ENCODE measurements at regions not wholly inside any gene's neighbourhood (a gene's known extent, or its start where the extent isn't known, plus 50 kb on each side); places are given as distances from the start of the nearest gene placed in this dataset.
"Not testable (repeated sequence)": the region's sequence is repeated elsewhere in the genome, so short reads cannot be mapped to it uniquely, and the experiment has no call there.

DNA sequence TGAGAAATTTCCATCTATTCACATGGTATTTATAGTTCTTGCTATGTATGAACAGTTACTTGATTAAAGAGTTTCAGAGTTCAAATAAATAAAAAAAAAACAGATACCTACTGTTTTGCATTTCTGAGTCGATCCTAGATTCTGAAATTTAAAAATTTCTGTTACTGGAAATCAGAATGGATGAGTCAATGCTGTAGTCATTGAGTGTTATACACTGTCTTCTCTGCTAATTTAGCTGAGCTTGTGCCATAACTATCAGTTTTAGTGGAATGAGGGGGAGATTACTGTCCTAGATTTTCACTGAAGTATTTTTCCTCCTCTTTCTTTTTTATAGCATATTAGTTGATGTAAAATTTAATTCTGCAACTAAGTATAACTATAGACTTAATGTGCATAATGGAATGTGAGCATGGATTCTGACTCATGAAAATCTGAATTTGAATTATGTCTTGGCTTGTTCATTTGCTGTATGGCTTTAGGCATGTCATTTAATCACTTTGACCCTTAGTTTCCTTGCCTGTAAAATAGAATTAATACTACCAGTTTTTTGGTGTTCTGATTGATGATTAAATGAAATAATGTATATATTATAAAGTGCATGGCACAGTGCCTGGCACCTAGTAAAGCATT, 581.5 kb upstream of the CHD1 start:
- not testable (repeated sequence) for H3K4me3 ChIP-seq (ENCODE audit: low read depth, low read length); DNase-seq (ENCODE audit: low read depth)

DNA sequence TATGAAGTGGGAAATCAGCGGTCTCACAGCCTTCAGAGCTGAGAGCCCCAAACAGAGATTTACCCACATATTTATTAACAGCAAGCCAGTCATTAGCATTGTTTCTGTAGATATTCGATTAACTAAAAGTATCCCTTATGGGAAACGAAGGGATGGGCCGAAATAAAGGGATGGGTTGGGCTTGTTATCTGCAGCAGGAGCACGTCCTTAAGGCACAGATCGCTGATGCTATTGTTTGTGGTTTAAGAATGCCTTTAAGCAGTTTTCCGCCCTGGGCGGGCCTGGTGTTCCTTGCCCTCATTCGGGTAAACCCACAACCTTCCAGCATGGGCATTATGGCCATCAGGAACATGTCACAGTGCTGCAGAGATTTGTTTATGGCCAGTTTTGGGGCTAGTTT, 580.3 kb upstream of the CHD1 start:
- not testable (repeated sequence) for H3K4me3 ChIP-seq (ENCODE audit: low read depth, low read length); DNase-seq (ENCODE audit: low read depth)

GRCh38 chr5:99495456-99495855, 566.6 kb upstream of the CHD1 start:
- not testable (repeated sequence) for H3K4me3 ChIP-seq (ENCODE audit: low read depth, low read length); DNase-seq (ENCODE audit: low read depth)

- not testable (repeated sequence) for DNase-seq (ENCODE audit: low read depth)
Measured at GRCh38 chr5:99478450-99478849, 549.6 kb upstream of the CHD1 start.

DNA sequence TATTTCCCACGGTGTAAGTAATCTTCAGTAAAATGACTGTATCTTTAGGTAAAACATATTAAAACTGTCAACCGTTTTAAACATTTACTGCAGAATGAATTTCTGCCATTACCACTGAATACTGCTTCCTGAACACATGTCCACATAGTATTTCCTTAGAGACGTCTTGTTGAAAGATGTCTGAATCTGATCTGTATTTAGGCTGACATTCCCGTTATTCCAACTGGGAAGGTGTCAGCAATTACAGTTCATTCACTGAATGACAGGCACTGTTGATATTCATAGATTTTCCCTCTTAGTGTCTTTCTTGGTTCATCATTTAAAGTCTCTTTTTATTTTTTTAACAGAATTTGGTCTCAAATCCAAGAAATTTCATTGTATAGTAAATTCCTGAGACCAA, 544.5 kb upstream of the CHD1 start:
- H3K4me3 ChIP-seq (ENCODE audit: low read depth, low read length); DNase-seq (ENCODE audit: low read depth): not testable (repeated sequence)

More at GRCh38 chr5:99478450-99478849, 549.6 kb upstream of the CHD1 start:
- H3K4me3 ChIP-seq (ENCODE audit: low read depth, low read length): not testable (repeated sequence)

- not testable (repeated sequence) for H3K4me3 ChIP-seq (ENCODE audit: low read depth, low read length); DNase-seq (ENCODE audit: low read depth)
Measured at GRCh38 chr5:99471726-99472125, 542.9 kb upstream of the CHD1 start.

DNA sequence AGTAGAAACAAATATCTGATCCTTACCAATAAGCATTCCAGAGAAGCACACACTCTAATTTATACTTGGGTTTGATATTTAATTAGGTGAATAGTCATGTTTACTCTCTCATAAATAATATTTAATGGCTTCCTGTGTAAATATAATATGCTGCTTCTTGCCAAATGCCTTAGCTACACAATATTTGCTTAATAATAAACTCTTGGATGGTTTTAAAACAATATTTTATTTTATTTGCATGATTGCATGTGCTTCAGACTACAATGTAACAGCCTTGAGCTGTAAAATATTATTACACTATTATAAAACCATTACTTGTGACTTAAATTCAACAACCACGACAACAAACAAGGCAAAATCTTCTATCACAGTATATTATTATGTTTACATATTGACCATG, 542.4 kb upstream of the CHD1 start:
- DNase-seq (ENCODE audit: low read depth); H3K4me3 ChIP-seq (ENCODE audit: low read depth, low read length): not testable (repeated sequence)

DNA sequence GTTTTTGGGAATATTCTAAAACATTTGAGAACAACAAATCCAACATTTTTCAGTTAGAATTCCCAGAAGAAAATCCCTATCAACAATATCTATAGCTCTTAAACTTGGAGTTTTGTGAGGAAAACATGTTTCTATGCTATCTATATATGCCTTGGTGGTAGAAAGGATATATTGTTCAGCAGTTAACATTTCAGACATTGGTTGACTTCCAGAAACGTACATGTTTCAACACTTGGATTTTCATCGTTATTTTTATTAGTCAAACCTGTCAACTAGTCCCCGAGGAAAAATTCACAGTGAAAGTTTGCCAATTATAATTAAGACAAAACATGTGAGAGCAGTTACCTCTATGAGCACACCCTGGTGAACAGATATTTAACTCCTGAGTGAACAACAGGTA, 541.8 kb upstream of the CHD1 start:
- not testable (repeated sequence) for H3K4me3 ChIP-seq (ENCODE audit: low read depth, low read length); DNase-seq (ENCODE audit: low read depth)

DNA sequence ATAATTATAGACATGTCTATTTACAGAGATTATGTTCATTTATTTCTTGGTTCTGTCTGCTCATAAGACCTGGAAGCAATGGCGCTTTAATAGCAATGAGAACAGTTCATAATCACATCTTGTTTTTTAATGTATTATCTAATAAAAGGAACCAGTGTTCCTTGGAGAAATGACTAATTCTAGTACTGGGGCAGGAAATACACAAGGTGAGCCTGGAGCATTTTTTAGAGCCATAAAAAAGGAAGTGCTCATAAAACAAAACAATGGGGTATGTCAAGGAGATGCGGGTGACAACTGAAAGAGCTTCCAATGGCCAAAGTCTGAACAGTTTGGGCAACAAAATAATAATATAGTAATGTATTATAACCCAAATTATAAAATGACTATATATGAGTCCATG, 531.9 kb upstream of the CHD1 start:
- H3K4me3 ChIP-seq (ENCODE audit: low read depth, low read length): no peak overlapping the region
- TF ChIP-seq, protein P1, sequence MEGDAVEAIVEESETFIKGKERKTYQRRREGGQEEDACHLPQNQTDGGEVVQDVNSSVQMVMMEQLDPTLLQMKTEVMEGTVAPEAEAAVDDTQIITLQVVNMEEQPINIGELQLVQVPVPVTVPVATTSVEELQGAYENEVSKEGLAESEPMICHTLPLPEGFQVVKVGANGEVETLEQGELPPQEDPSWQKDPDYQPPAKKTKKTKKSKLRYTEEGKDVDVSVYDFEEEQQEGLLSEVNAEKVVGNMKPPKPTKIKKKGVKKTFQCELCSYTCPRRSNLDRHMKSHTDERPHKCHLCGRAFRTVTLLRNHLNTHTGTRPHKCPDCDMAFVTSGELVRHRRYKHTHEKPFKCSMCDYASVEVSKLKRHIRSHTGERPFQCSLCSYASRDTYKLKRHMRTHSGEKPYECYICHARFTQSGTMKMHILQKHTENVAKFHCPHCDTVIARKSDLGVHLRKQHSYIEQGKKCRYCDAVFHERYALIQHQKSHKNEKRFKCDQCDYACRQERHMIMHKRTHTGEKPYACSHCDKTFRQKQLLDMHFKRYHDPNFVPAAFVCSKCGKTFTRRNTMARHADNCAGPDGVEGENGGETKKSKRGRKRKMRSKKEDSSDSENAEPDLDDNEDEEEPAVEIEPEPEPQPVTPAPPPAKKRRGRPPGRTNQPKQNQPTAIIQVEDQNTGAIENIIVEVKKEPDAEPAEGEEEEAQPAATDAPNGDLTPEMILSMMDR (conservative IDR thresholded peaks at IDR 0.05; ENCODE audit: low read depth, low read length): no peak
- DNase-seq (ENCODE audit: low read depth): no peak

- TF ChIP-seq, protein P1 (conservative IDR thresholded peaks at IDR 0.05; ENCODE audit: low read depth, low read length): no peak
- DNase-seq (ENCODE audit: low read depth): peak; percentile 46
- H3K4me3 ChIP-seq (ENCODE audit: low read depth, low read length): no peak overlapping the region
Measured at GRCh38 chr5:99453196-99453595, 524.4 kb upstream of the CHD1 start.

DNA sequence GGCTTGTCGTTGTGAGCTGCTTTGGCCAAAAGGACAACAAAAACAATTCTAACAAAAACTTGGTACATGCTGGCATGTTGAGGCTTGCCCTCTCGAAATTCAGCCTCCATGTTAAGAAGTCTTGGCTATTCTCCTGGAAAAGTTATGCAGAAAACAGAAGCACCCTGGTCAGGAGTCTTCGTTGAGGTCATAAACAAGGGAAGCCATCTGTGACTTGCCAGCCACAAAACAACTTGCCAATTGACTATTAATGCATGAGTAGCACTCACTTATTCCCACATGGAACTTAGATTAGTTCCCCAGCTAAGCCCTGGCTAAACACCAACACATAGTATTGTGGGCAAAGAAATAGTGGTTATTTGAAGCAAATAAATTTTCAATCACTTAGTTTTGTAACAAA, 521.0 kb upstream of the CHD1 start:
- DNase-seq (ENCODE audit: low read depth): peak; percentile 97
- H3K4me3 ChIP-seq (ENCODE audit: low read depth, low read length): no peak overlapping the region
- TF ChIP-seq, protein P1 (conservative IDR thresholded peaks at IDR 0.05; ENCODE audit: low read depth, low read length): no peak

- DNase-seq (ENCODE audit: low read depth): no peak
- TF ChIP-seq, protein P1 (conservative IDR thresholded peaks at IDR 0.05; ENCODE audit: low read depth, low read length): no peak
- H3K4me3 ChIP-seq (ENCODE audit: low read depth, low read length): no peak overlapping the region
Measured at GRCh38 chr5:99445805-99446204, 517.0 kb upstream of the CHD1 start.
